Body of pancreas (tissue), 4 donors: ENCODE measurements at regions not wholly inside any gene's neighbourhood (a gene's known extent, or its start where the extent isn't known, plus 50 kb on each side); places are given as distances from the start of the nearest gene placed in this dataset.

ENCODE experiments used
- ATAC-seq: fragments of 150-250 bp; one replicate; pipeline ENCODE4 v1.9.1; 2016
- DNase-seq, 4 donors: peaks; one replicate each; pipeline ENCODE4 v3.0.0-alpha.2; 2019
- H3K27ac ChIP-seq, 4 donors: fragments of 200-600 bp; sonication (generic); 1 replicate in 3 of 4; 2 replicates in 1 of 4; pipeline versions ENCODE4 v1.5.1 to v1.6.1; 2016 to 2019; ENCODE audit warnings: mild to moderate bottlenecking in 1 of 4, mixed read lengths in 1 of 4, moderate library complexity in 1 of 4
- H3K27me3 ChIP-seq, 2 donors: fragments of 200-600 bp; sonication (generic); one replicate each; pipeline ENCODE4 v1.6.0; 2016; ENCODE audit warnings: mild to moderate bottlenecking in 1 of 2
- H3K36me3 ChIP-seq, 2 donors: fragments of 200-600 bp; sonication (generic); replicated peaks in 1 of 2; 2 replicates each; pipeline ENCODE4 v1.5.1; 2016; ENCODE audit warnings: low read depth in 2 of 2; ENCODE audit not compliant: insufficient read depth in 1 of 2
- H3K4me1 ChIP-seq: fragments of 200-600 bp; sonication (generic); one replicate; pipeline ENCODE4 v1.6.0; 2016
- H3K4me3 ChIP-seq, 2 donors: fragments of 200-600 bp; sonication (generic); 1 replicate in 1 of 2; 2 replicates in 1 of 2; pipeline ENCODE4 v1.5.1; 2016 to 2019
- H3K9me3 ChIP-seq, 3 donors: fragments of 200-600 bp; sonication (generic); 1 replicate in 2 of 3; 2 replicates in 1 of 3; pipeline ENCODE4 v1.5.1; 2016
- CTCF ChIP-seq, 7 experiments: fragments of 450-650 bp in 4 of 7; fragments of 200-600 bp in 3 of 7; sonication (generic) in 3 of 7; IDR thresholded peaks; one replicate each; pipeline ENCODE4 v1.5.1; 2016 to 2019; ENCODE audit warnings: antibody characterized with exemption in 7 of 7
- POLR2A ChIP-seq, 3 donors: fragments of 450-650 bp; IDR thresholded peaks; one replicate each; pipeline ENCODE4 v1.6.1; 2016; ENCODE audit warnings: antibody characterized with exemption in 3 of 3, mild to moderate bottlenecking in 2 of 3
- WGBS, 2 donors: methylation state at CpG; one replicate each; pipeline ENCODE4 v1.1.5; 2017; 5-methylcytosine and 5-hydroxymethylcytosine counted together
- intact Hi-C: fragments of 100-400 bp; cut with DNase I; formaldehyde crosslinking; loops from one replicate; pipeline ENCODE4 v1.15.1; 2023

GRCh38 chr5:66413931-66414330, 182.3 kb upstream of the MAST4 start:
- intact Hi-C loops = no loop called here
- H3K36me3 ChIP-seq = no peaks in the 10 kb centered on the region
- H3K9me3 ChIP-seq = no peaks in the 10 kb centered on the region
- no peak overlapping the region for H3K27ac ChIP-seq
- no peaks in the 10 kb centered on the region for H3K27me3 ChIP-seq
- H3K4me1 ChIP-seq = no peaks in the 10 kb centered on the region
- WGBS, 2 donors = 100% methylated on average over 1 of the region's 1 CpG
- no peak for DNase-seq
- ATAC-seq = no peak
- TF ChIP-seq POLR2A (IDR thresholded peaks at IDR 0.05) = no peak
- no peak for TF ChIP-seq CTCF (IDR thresholded peaks at IDR 0.05)
- no peak overlapping the region for H3K4me3 ChIP-seq

GRCh38 chr5:66415208-66415607, 181.0 kb upstream of the MAST4 start:
- no peaks in the 10 kb centered on the region for H3K36me3 ChIP-seq
- no peak for DNase-seq
- H3K4me1 ChIP-seq = no peaks in the 10 kb centered on the region
- no peaks in the 10 kb centered on the region for H3K9me3 ChIP-seq
- no peak overlapping the region for H3K4me3 ChIP-seq
- TF ChIP-seq POLR2A (IDR thresholded peaks at IDR 0.05) (no peak), CTCF (IDR thresholded peaks at IDR 0.05) (no peak)
- H3K27me3 ChIP-seq = no peaks in the 10 kb centered on the region
- no peak for ATAC-seq
- no peak overlapping the region for H3K27ac ChIP-seq
- intact Hi-C loops = no loop called here

- H3K36me3 ChIP-seq = no peaks in the 10 kb centered on the region
- TF ChIP-seq CTCF (IDR thresholded peaks at IDR 0.05) (no peak), POLR2A (IDR thresholded peaks at IDR 0.05) (no peak)
- DNase-seq (no peak), ATAC-seq (no peak)
- no peaks in the 10 kb centered on the region for H3K9me3 ChIP-seq
- no peaks in the 10 kb centered on the region for H3K27me3 ChIP-seq
- H3K27ac ChIP-seq = no peak overlapping the region
- intact Hi-C loops = no loop called here
- H3K4me3 ChIP-seq = no peak overlapping the region
- no peaks in the 10 kb centered on the region for H3K4me1 ChIP-seq
Measured at GRCh38 chr5:66416698-66417097, 179.5 kb upstream of the MAST4 start.

- TF ChIP-seq POLR2A (IDR thresholded peaks at IDR 0.05) (no peak), CTCF (IDR thresholded peaks at IDR 0.05) (no peak)
Measured at GRCh38 chr5:66417781-66418180, 178.4 kb upstream of the MAST4 start.

GRCh38 chr5:66423484-66423883, 172.7 kb upstream of the MAST4 start:
- 87 to 95% methylated on average over 3 of the region's 3 CpGs for WGBS, 2 donors
- no peak for ATAC-seq

More at GRCh38 chr5:66417781-66418180, 178.4 kb upstream of the MAST4 start:
- no peak overlapping the region for H3K4me3 ChIP-seq
- no peak for DNase-seq
- no peaks in the 10 kb centered on the region for H3K36me3 ChIP-seq
- WGBS, 2 donors = 62 to 74% methylated on average over 2 of the region's 2 CpGs
- H3K27me3 ChIP-seq = no peaks in the 10 kb centered on the region
- H3K4me1 ChIP-seq = no peaks in the 10 kb centered on the region
- no peaks in the 10 kb centered on the region for H3K9me3 ChIP-seq
- intact Hi-C loops = no loop called here
- no peak overlapping the region for H3K27ac ChIP-seq
- ATAC-seq = no peak

More at GRCh38 chr5:66423484-66423883, 172.7 kb upstream of the MAST4 start:
- DNase-seq = no peak
- Histone ChIP-seq H3K27ac (no peak overlapping the region), H3K36me3 (no peaks in the 10 kb centered on the region), H3K4me3 (no peak overlapping the region), H3K9me3 (no peaks in the 10 kb centered on the region), H3K4me1 (no peaks in the 10 kb centered on the region), H3K27me3 (no peaks in the 10 kb centered on the region)
- TF ChIP-seq CTCF (IDR thresholded peaks at IDR 0.05) (no peak), POLR2A (IDR thresholded peaks at IDR 0.05) (no peak)
- intact Hi-C loops = no loop called here
